Activated naive CD4-positive, alpha-beta T cell treated with anti-CD3 and anti-CD28 coated beads, Interleukin-2, amount 50 U/mL, for 16 hours (primary cell): ENCODE measurements at regions not wholly inside any gene's neighbourhood (a gene's known extent, or its start where the extent isn't known, plus 50 kb on each side); places are given as distances from the start of the nearest gene placed in this dataset.
A peak's percentile ranks its signal among the peaks of the same experiment; 100 is the strongest.

ENCODE experiments used
- DNase-seq: peaks from one replicate; pipeline ENCODE4 v3.0.0-alpha.2; 2020

GRCh38 chr10:117638664-117639200, 96.2 kb downstream of the EMX2 start:
- no peak for DNase-seq

GRCh38 chr10:117640406-117640805, 97.9 kb downstream of the EMX2 start:
- DNase-seq = no peak

GRCh38 chr10:117646718-117647117, 104.2 kb downstream of the EMX2 start:
- no peak for DNase-seq

GRCh38 chr10:117647306-117647705, 104.8 kb downstream of the EMX2 start:
- DNase-seq = no peak

- no peak for DNase-seq
These were observed 108.6 kb downstream of the EMX2 start for GRCh38 chr10:117651121-117651520.

- DNase-seq = no peak
These were observed 110.0 kb downstream of the EMX2 start for GRCh38 chr10:117652228-117653169.

GRCh38 chr10:117653170-117653515, 110.6 kb downstream of the EMX2 start:
- DNase-seq = peak; percentile 22

GRCh38 chr10:117654105-117654504, 111.6 kb downstream of the EMX2 start:
- DNase-seq = no peak

GRCh38 chr10:117656385-117657367, 114.1 kb downstream of the EMX2 start:
- no peak for DNase-seq

- DNase-seq = no peak
These were observed 118.8 kb downstream of the EMX2 start for GRCh38 chr10:117661316-117661715.

- no peak for DNase-seq
These were observed 119.6 kb downstream of the EMX2 start for GRCh38 chr10:117662126-117662525.

- no peak for DNase-seq
These were observed 120.4 kb downstream of the EMX2 start for GRCh38 chr10:117662751-117663540.

- no peak for DNase-seq
These were observed 121.2 kb downstream of the EMX2 start for GRCh38 chr10:117663750-117664149.

GRCh38 chr10:117664288-117664687, 121.7 kb downstream of the EMX2 start:
- DNase-seq = no peak

GRCh38 chr10:117666166-117666565, 123.6 kb downstream of the EMX2 start:
- no peak for DNase-seq

GRCh38 chr10:117666965-117667364, 124.4 kb downstream of the EMX2 start:
- no peak for DNase-seq

GRCh38 chr10:117667831-117668230, 125.3 kb downstream of the EMX2 start:
- no peak for DNase-seq

GRCh38 chr10:117668327-117669008, 125.9 kb downstream of the EMX2 start:
- DNase-seq = no peak

- no peak for DNase-seq
These were observed 126.6 kb downstream of the EMX2 start for GRCh38 chr10:117669122-117669521.

- DNase-seq = no peak
These were observed 127.8 kb downstream of the EMX2 start for GRCh38 chr10:117670116-117670904.
